Activated CD4-positive, alpha-beta memory T cell treated with anti-CD3 and anti-CD28 coated beads, Interleukin-2, amount 10 ng/mL, durations not matched to agents 7 days and 5 days (primary cell): ENCODE measurements at regions not wholly inside any gene's neighbourhood (a gene's known extent, or its start where the extent isn't known, plus 50 kb on each side); places are given as distances from the start of the nearest gene placed in this dataset.
"Not testable (repeated sequence)": the region's sequence is repeated elsewhere in the genome, so short reads cannot be mapped to it uniquely, and the experiment has no call there.

Experiments used
- CTCF ChIA-PET: fragments of 350-600 bp; sonication (Branson Sonifier 250); formaldehyde crosslinking; loops from one replicate; lab custom pipeline; 2021; ENCODE audit warnings: antibody characterized with exemption, inconsistent platforms; lab: Charles Lee
- POLR2A ChIA-PET: fragments of 350-600 bp; sonication (Branson Sonifier 250); formaldehyde crosslinking; loops from one replicate; lab custom pipeline; 2021; ENCODE audit warnings: antibody characterized with exemption; lab: Charles Lee
- DNase-seq: peaks from one replicate; pipeline ENCODE4 v3.0.0-alpha.2; 2020
- H3K27ac Mint-ChIP-seq: one replicate; pipeline ENCODE4 v1.8.0; 2021; ENCODE audit warnings: mild to moderate bottlenecking, mixed read lengths
- H3K27me3 Mint-ChIP-seq: one replicate; pipeline ENCODE4 v1.8.0; 2021; ENCODE audit warnings: mixed read lengths
- H3K36me3 Mint-ChIP-seq: one replicate; pipeline ENCODE4 v1.8.0; 2021; ENCODE audit warnings: low read depth, mixed read lengths
- H3K4me1 Mint-ChIP-seq: one replicate; pipeline ENCODE4 v1.8.0; 2021; ENCODE audit warnings: mixed read lengths
- H3K4me3 Mint-ChIP-seq: one replicate; pipeline ENCODE4 v1.8.0; 2021; ENCODE audit warnings: mild to moderate bottlenecking, mixed read lengths
- H3K9me3 Mint-ChIP-seq: one replicate; pipeline ENCODE4 v1.8.0; 2021; ENCODE audit warnings: mixed read lengths

DNA sequence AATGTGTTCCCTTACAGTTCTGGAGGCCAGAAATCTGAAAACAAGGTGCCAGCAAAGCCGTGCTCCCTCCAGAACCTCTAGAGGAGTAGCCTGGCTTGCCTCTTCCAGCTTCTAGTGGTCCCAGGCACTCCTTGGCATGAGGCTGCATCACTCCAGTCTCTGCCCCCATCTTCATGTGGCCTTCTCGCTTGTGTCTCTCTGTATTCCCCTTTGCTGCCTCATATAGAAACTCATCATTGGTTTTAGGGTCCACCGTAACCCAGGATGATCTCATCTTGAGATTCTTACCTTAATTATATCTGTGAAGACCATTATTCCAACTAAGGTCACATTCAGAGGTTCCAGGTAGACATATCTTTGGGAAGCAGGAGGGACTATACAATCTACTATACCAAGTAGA, 182.4 kb downstream of the SKIDA1 start:
- ChIA-PET POLR2A (no interaction called here), CTCF (no interaction called here)
- Mint-ChIP-seq H3K4me1 (no peaks in the 10 kb centered on the region), H3K36me3 (no peaks in the 10 kb centered on the region), H3K4me3 (no peak overlapping the region), H3K9me3 (no peaks in the 10 kb centered on the region), H3K27me3 (no peaks in the 10 kb centered on the region), H3K27ac (no peak overlapping the region)
- DNase-seq = no peak

DNA sequence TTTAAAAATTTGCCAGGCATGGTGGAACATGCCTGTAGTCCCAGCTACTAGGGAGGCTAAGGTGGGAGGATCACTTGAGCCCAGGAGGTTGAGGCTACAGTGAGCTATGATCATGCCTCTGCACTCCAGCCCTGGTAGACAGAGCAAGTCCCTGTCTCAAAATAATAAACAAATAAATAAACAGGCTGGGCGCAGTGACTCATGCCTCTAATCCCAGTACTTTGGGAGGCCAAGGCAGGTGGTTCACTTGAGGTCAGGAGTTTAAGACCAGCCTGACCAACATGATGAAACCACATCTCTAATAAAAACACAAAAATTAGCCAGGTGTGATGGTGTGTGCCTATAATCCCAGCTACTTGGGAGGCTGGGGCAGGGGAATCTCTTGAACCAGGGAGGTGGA, 183.0 kb downstream of the SKIDA1 start:
- H3K4me1 Mint-ChIP-seq, H3K27me3 Mint-ChIP-seq, POLR2A ChIA-PET: not testable (repeated sequence)

DNA sequence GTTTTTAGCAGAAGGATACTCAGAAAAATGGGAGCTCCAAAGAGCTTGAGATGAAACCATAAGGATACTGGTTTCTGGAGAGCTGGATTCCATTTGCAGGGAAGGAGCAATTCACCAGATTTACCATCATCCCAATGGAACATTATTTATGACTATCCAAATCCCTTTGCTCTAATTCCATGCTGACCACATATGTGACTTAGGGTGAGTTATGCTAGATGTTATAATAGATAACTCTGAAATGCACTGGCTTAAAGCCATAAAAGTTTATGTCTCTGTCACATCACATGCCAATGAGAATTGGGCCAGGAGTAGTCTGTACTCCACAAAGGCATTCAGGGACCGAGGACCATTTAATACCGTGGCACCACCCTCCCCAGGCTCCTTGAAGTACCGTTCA, 185.2 kb downstream of the SKIDA1 start:
- no peaks in the 10 kb centered on the region for H3K4me1 Mint-ChIP-seq
- no peaks in the 10 kb centered on the region for H3K9me3 Mint-ChIP-seq
- no peaks in the 10 kb centered on the region for H3K27me3 Mint-ChIP-seq
- H3K4me3 Mint-ChIP-seq = no peak overlapping the region
- no peaks in the 10 kb centered on the region for H3K36me3 Mint-ChIP-seq
- no peak for DNase-seq
- CTCF ChIA-PET = no interaction called here
- POLR2A ChIA-PET = no interaction called here
- H3K27ac Mint-ChIP-seq = no peak overlapping the region

More for the DNA sequence above, 183.0 kb downstream of the SKIDA1 start:
- H3K27ac Mint-ChIP-seq, CTCF ChIA-PET, H3K4me3 Mint-ChIP-seq, H3K9me3 Mint-ChIP-seq, DNase-seq, H3K36me3 Mint-ChIP-seq: not testable (repeated sequence)

- Mint-ChIP-seq H3K9me3 (no peaks in the 10 kb centered on the region), H3K4me3 (no peak overlapping the region), H3K36me3 (no peaks in the 10 kb centered on the region), H3K27me3 (no peaks in the 10 kb centered on the region), H3K4me1 (no peaks in the 10 kb centered on the region), H3K27ac (no peak overlapping the region)
- ChIA-PET CTCF (no interaction called here), POLR2A (no interaction called here)
- no peak for DNase-seq
Observed at GRCh38 chr10:21337171-21337792, 188.2 kb downstream of the SKIDA1 start.

GRCh38 chr10:21336476-21337170, 188.9 kb downstream of the SKIDA1 start:
- Mint-ChIP-seq H3K9me3 (no peaks in the 10 kb centered on the region), H3K4me1 (no peaks in the 10 kb centered on the region), H3K36me3 (no peaks in the 10 kb centered on the region), H3K27me3 (no peaks in the 10 kb centered on the region), H3K4me3 (no peak overlapping the region), H3K27ac (no peak overlapping the region)
- POLR2A ChIA-PET = no interaction called here
- DNase-seq = no peak
- CTCF ChIA-PET = no interaction called here

- Mint-ChIP-seq H3K4me1 (no peaks in the 10 kb centered on the region), H3K9me3 (no peaks in the 10 kb centered on the region), H3K4me3 (no peak overlapping the region), H3K36me3 (no peaks in the 10 kb centered on the region), H3K27ac (no peak overlapping the region), H3K27me3 (no peaks in the 10 kb centered on the region)
- ChIA-PET CTCF (interaction anchor here (0.6 kb wide), 1 partner anchor 455 kb away, joined by 3 read pairs; no protein-coding TSS in a partner anchor), POLR2A (no interaction called here)
- no peak for DNase-seq
Observed at GRCh38 chr10:21334891-21335696, 190.4 kb downstream of the SKIDA1 start.

DNA sequence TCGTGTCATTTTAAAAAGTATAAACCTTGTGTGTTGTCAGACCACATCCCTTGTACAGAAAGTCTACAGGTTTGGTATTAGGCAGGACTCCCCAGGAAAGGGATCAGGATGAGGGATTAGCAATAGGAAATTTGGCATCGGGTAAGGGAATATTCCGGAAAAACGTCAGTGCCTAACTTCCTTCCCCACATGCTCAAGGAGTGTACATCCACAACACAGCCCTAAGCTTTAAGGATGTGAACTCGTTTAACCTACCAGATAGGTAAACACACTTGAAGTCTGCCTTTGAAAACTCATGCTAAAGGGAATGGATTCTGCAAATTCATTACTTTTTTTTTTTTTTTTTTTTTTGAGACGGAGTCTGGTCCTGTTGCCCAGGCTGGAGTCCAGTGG, 194.9 kb downstream of the SKIDA1 start:
- Mint-ChIP-seq H3K4me1 (no peaks in the 10 kb centered on the region), H3K9me3 (no peaks in the 10 kb centered on the region), H3K27me3 (no peaks in the 10 kb centered on the region), H3K4me3 (no peak overlapping the region), H3K36me3 (no peaks in the 10 kb centered on the region), H3K27ac (no peak overlapping the region)
- no peak for DNase-seq
- CTCF ChIA-PET = no interaction called here
- POLR2A ChIA-PET = no interaction called here

- Mint-ChIP-seq H3K4me3 (no peak overlapping the region), H3K36me3 (no peaks in the 10 kb centered on the region), H3K9me3 (no peaks in the 10 kb centered on the region), H3K27me3 (no peaks in the 10 kb centered on the region), H3K27ac (no peak overlapping the region), H3K4me1 (no peaks in the 10 kb centered on the region)
- ChIA-PET CTCF (no interaction called here), POLR2A (no interaction called here)
- no peak for DNase-seq
Observed at GRCh38 chr10:21329995-21330627, 195.4 kb downstream of the SKIDA1 start.

DNA sequence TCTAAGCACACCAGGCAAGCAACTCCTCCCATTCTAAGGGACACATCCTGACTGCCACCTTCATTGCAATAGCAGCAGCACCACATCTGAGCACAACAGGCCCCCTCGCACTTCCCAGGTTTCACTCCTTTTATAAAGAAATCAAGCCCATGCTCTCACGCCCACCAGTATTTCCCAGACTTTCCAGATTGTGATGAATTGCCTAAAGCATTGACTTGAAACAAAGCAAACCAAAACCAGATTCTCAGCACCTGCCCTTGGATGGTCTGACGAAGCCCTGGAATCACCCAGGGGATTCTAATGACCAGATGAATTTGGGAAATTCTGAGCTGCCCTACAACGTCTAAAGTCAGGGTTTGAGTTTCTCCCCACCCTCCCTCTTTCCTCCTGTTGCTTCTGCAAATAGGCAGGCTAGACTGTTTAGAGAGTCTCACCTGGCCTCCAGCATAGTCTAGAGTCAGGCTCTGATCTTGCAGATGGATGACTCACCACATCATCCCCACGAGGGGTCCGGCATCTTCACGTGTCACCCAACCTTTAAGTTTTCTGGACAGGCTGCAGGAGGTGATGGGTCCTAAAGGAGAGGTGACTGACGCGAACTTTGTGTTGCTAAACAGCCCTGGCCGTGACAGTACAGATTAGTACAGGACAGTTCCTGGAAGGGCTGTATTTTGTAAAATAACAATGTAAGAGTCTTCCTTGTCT, 198.0 kb downstream of the SKIDA1 start:
- ChIA-PET CTCF (no interaction called here), POLR2A (no interaction called here)
- Mint-ChIP-seq H3K36me3 (no peaks in the 10 kb centered on the region), H3K27me3 (no peaks in the 10 kb centered on the region), H3K9me3 (no peaks in the 10 kb centered on the region), H3K27ac (no peak overlapping the region), H3K4me3 (no peak overlapping the region), H3K4me1 (no peaks in the 10 kb centered on the region)
- DNase-seq = no peak

DNA sequence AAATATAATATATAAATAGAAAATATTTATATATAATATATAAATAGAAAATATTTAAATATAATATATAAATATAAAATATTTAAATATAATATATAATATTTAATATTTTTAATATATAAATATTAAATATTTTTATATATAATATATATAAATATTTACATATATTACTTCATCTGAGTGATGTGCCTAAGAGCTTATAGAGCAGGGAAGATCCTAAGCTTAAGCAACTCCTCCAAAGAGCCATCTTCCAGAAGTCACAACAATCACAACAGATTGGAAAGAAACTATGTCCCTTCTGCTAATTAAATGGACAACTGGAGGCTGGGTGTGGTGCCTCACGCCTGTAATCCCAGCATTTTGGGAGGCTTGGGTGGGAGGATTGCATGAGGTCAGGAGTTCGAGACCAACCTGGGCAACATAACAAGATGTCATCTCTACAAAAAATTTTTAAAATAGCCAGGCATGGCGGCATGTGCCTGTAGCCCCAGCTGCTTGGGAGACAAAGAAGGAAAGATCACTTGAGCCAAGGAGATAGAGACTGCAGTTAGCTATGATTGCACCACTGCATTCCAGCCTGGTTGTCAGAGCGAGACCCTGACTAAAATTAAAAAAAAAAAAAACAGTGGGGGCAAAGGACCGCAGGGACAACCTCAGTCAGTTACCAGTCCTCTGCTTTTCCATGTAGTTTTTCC, 198.7 kb downstream of the SKIDA1 start:
- Mint-ChIP-seq H3K4me3 (no peak overlapping the region), H3K27me3 (no peaks in the 10 kb centered on the region), H3K27ac (no peak overlapping the region), H3K36me3 (no peaks in the 10 kb centered on the region), H3K9me3 (no peaks in the 10 kb centered on the region), H3K4me1 (no peaks in the 10 kb centered on the region)
- ChIA-PET CTCF (no interaction called here), POLR2A (no interaction called here)
- no peak for DNase-seq

- no peaks in the 10 kb centered on the region for H3K27me3 Mint-ChIP-seq
- DNase-seq = no peak
- no peak overlapping the region for H3K4me3 Mint-ChIP-seq
- H3K27ac Mint-ChIP-seq = no peak overlapping the region
- no peaks in the 10 kb centered on the region for H3K36me3 Mint-ChIP-seq
- ChIA-PET CTCF (no interaction called here), POLR2A (no interaction called here)
- no peaks in the 10 kb centered on the region for H3K9me3 Mint-ChIP-seq
- no peaks in the 10 kb centered on the region for H3K4me1 Mint-ChIP-seq
Observed at GRCh38 chr10:21318540-21319167, 206.8 kb downstream of the SKIDA1 start.

DNA sequence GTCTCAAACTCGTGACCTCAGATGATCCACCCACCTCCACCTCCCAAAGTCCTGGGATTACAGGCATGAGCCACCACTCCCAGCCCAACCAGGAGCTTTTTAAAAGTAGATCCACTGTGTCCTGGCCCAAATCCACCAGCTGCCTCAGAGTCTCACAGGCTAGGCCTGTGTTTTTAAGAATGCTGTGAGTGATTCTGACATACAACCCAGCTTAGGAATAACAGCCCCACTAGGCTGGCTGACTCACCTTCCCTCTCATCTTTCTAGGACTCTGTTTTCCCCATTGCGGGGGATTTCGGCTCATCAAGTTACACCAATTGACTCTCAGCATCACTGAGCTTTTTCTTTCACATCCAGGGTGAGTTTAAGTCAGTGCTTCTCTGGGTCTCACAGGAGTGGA, 207.6 kb downstream of the SKIDA1 start:
- Mint-ChIP-seq H3K4me1 (no peaks in the 10 kb centered on the region), H3K27ac (no peak overlapping the region), H3K27me3 (no peaks in the 10 kb centered on the region), H3K36me3 (no peaks in the 10 kb centered on the region), H3K9me3 (no peaks in the 10 kb centered on the region), H3K4me3 (no peak overlapping the region)
- CTCF ChIA-PET = no interaction called here
- POLR2A ChIA-PET = no interaction called here
- DNase-seq = no peak
